MCF 10A (cell line): ENCODE measurements at regions not wholly inside any gene's neighbourhood (a gene's known extent, or its start where the extent isn't known, plus 50 kb on each side); places are given as distances from the start of the nearest gene placed in this dataset.

Experiments used
- BruUV-seq: library from RNA; stranded (reverse); fragments of 400-500 nt; replicated peaks from 2 replicates; lab custom pipeline; 2021; lab: Mats Ljungman, UMichigan
- CTCF ChIA-PET: fragments of 300-600 bp; sonication (Branson Sonifier 250); formaldehyde crosslinking; extraction: SDS; loops from one replicate; lab custom pipeline; 2021; ENCODE audit warnings: antibody characterized with exemption, inconsistent platforms; lab: Yijun Ruan, JAX
- POLR2A ChIA-PET: fragments of 300-600, 350-650 bp; sonication (Branson Sonifier 250); formaldehyde crosslinking; extraction: SDS; loops from one replicate; lab custom pipeline; 2020; ENCODE audit warnings: antibody characterized with exemption, inconsistent platforms; lab: Yijun Ruan, JAX
- DNase-seq: peaks from one replicate; pipeline ENCODE4 v3.0.0-alpha.2; 2018; ENCODE audit not compliant: unreplicated experiment
- H3K27ac Mint-ChIP-seq: one replicate; pipeline ENCODE4 v1.8.0; 2022; ENCODE audit warnings: mild to moderate bottlenecking, low read depth, mixed read lengths; ENCODE audit not compliant: unreplicated experiment
- H3K27me3 Mint-ChIP-seq: one replicate; pipeline ENCODE4 v1.8.0; 2022; ENCODE audit warnings: mixed read lengths; ENCODE audit not compliant: insufficient read depth, unreplicated experiment
- H3K36me3 Mint-ChIP-seq: one replicate; pipeline ENCODE4 v1.8.0; 2022; ENCODE audit warnings: mild to moderate bottlenecking, moderate library complexity, mixed read lengths; ENCODE audit not compliant: insufficient read depth, unreplicated experiment
- H3K4me1 Mint-ChIP-seq: one replicate; pipeline ENCODE4 v1.8.0; 2022; ENCODE audit warnings: mixed read lengths; ENCODE audit not compliant: insufficient read depth, unreplicated experiment
- H3K4me3 Mint-ChIP-seq: one replicate; pipeline ENCODE4 v1.8.0; 2022; ENCODE audit warnings: mild to moderate bottlenecking, moderate library complexity, mixed read lengths; ENCODE audit not compliant: unreplicated experiment
- H3K9me3 Mint-ChIP-seq: one replicate; pipeline ENCODE4 v1.8.0; 2022; ENCODE audit warnings: mixed read lengths; ENCODE audit not compliant: unreplicated experiment
- CTCF ChIP-seq: fragments of 200-600 bp; IDR thresholded peaks from one replicate; pipeline ENCODE4 v1.8.0; 2022; ENCODE audit warnings: antibody characterized with exemption, mild to moderate bottlenecking; ENCODE audit not compliant: unreplicated experiment
- intact Hi-C: fragments of 100-400 bp; cut with micrococcal nuclease; formaldehyde crosslinking; loops from 2 replicates; pipeline ENCODE4 v1.14.1; 2022

GRCh38 chr11:97419729-97420128 lies 1029.9 kb downstream of the JRKL start:
- Mint-ChIP-seq H3K4me3 (no peak overlapping the region), H3K27me3 (peaks cover 35% of the 10 kb centered on the region), H3K4me1 (no peaks in the 10 kb centered on the region), H3K9me3 (no peaks in the 10 kb centered on the region), H3K27ac (no peak overlapping the region), H3K36me3 (no peaks in the 10 kb centered on the region)
- no peak for DNase-seq
- ChIA-PET POLR2A (no interaction called here), CTCF (no interaction called here)
- BruUV-seq: no TSS peak
- intact Hi-C loops: no loop called here
- TF ChIP-seq CTCF: no peak

DNA sequence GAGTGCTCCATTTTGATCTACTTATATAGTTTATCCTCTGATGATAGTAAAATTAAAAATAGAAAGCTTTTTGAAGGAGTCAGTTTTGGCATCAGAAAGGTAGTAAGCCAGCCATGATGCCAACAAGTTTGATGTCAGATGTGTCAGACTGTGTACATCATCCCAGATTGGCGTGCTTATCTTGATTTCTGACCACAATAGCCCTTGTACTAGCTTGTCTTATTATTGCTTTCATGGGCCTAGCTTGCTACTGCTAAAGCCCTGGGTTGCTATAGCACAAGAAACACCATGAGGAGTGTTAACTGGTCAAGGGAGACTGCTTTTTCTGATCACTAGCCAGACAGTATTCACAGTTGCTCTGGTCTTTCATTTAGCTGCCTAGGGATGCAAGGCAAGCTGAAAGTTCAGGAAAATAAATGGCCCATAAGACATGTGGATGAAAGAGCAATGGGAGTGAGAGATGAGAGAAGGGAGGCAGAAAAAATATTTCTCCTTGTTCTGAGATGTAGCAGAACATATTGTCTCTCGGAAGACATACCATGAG lies 1038.5 kb downstream of the JRKL start:
- ChIA-PET CTCF (no interaction called here), POLR2A (interaction anchor here (0.8 kb wide), 1 partner anchor 12 kb away, joined by 3 read pairs; no protein-coding TSS in a partner anchor)
- Mint-ChIP-seq H3K36me3 (no peaks in the 10 kb centered on the region), H3K4me3 (no peak overlapping the region), H3K27ac (no peak overlapping the region), H3K9me3 (no peaks in the 10 kb centered on the region), H3K4me1 (no peaks in the 10 kb centered on the region), H3K27me3 (peaks cover 44% of the 10 kb centered on the region)
- no peak for TF ChIP-seq CTCF
- no TSS peak for BruUV-seq
- no peak for DNase-seq
- intact Hi-C loops: no loop called here

DNA sequence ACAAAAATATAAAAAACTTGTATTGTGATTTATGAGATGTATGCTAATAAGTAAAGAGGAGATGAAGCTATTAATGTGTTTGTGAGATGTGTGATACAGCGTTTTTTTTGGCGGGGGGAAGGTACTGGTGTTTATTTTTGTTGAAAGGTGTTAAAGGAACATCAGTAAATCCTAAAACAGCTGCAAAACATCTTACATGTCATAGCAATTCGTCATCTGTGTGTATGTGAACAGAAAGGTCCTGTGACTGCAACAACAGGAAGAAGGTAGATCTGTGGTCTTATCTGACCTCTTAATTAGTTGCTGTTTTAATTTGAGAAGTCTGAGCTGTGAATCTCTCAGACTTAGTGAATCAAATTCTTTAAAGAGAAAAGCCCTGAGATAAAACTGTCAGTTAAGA lies 1041.1 kb downstream of the JRKL start:
- no peaks in the 10 kb centered on the region for H3K36me3 Mint-ChIP-seq
- no peak overlapping the region for H3K4me3 Mint-ChIP-seq
- H3K27ac Mint-ChIP-seq: no peak overlapping the region
- no peaks in the 10 kb centered on the region for H3K9me3 Mint-ChIP-seq
- H3K27me3 Mint-ChIP-seq: peaks cover 64% of the 10 kb centered on the region
- no peaks in the 10 kb centered on the region for H3K4me1 Mint-ChIP-seq
- no peak for DNase-seq
- intact Hi-C loops: no loop called here
- no TSS peak for BruUV-seq
- CTCF ChIA-PET: interaction anchor here (0.7 to 0.9 kb wide), 2 partner anchors 87 to 1585 kb away, joined by 3 to 5 read pairs; no protein-coding TSS in a partner anchor
- TF ChIP-seq CTCF: no peak
- POLR2A ChIA-PET: no interaction called here

DNA sequence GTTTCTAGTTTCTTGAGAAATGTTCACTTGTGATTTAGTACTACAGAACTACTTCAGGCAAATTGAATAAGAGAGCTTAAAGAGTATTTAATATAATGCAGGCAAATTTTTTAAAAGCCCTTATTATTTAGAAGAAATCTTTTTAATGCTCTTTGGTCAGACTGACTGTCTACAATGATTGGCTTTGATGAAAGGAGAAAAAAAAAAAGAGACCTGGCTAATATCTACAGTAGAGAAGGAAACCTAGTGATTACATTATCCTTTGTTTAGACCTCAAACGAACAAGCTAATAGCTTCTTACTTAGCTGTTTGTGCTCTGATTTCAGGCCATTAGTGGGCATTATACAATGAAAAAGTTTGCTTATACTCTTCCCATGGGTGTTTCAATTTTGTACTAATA lies 1043.1 kb downstream of the JRKL start:
- POLR2A ChIA-PET: no interaction called here
- no peak overlapping the region for H3K4me3 Mint-ChIP-seq
- peaks cover 85% of the 10 kb centered on the region for H3K27me3 Mint-ChIP-seq
- no TSS peak for BruUV-seq
- intact Hi-C loops: no loop called here
- H3K36me3 Mint-ChIP-seq: no peaks in the 10 kb centered on the region
- no peaks in the 10 kb centered on the region for H3K9me3 Mint-ChIP-seq
- no peaks in the 10 kb centered on the region for H3K4me1 Mint-ChIP-seq
- CTCF ChIA-PET: interaction anchor here (0.6 kb wide), 2 partner anchors 66 to 1294 kb away, joined by 3 to 5 read pairs; no protein-coding TSS in a partner anchor
- no peak overlapping the region for H3K27ac Mint-ChIP-seq
- DNase-seq: no peak
- no peak for TF ChIP-seq CTCF
